Thymus (tissue), 11 donors: ENCODE measurements at regions not wholly inside any gene's neighbourhood (a gene's known extent, or its start where the extent isn't known, plus 50 kb on each side); places are given as distances from the start of the nearest gene placed in this dataset.

Experiments used
- DNase-seq, 9 donors: peaks; one replicate each; pipeline ENCODE4 v3.0.0-alpha.2; 2013; ENCODE audit warnings: low spot score in 9 of 9, low read depth in 6 of 9, missing footprints in 1 of 9
- H3K27ac ChIP-seq, 2 donors: one replicate each; pipeline ENCODE4 v1.5.1; 2013; ENCODE audit warnings: control low read depth in 1 of 2, low read depth in 1 of 2, low read length in 1 of 2, mild to moderate bottlenecking in 1 of 2, moderate library complexity in 1 of 2
- H3K27me3 ChIP-seq, 2 donors: one replicate each; pipeline ENCODE4 v1.5.1; 2013; ENCODE audit warnings: low read length in 1 of 2; ENCODE audit not compliant: control insufficient read depth in 2 of 2, insufficient read depth in 1 of 2
- H3K36me3 ChIP-seq, 2 donors: one replicate each; pipeline ENCODE4 v1.5.1; 2013; ENCODE audit warnings: low read length in 1 of 2, mild to moderate bottlenecking in 1 of 2, moderate library complexity in 1 of 2; ENCODE audit not compliant: control insufficient read depth in 2 of 2, insufficient read depth in 2 of 2
- H3K4me1 ChIP-seq, 2 donors: one replicate each; pipeline ENCODE4 v1.5.1; 2013; ENCODE audit warnings: low read length in 2 of 2; ENCODE audit not compliant: control insufficient read depth in 2 of 2, insufficient read depth in 2 of 2
- H3K4me3 ChIP-seq, 2 donors: one replicate each; pipeline ENCODE4 v1.5.1; 2013; ENCODE audit warnings: low read length in 2 of 2, control low read depth in 1 of 2, mild to moderate bottlenecking in 1 of 2
- H3K9me3 ChIP-seq, 2 donors: one replicate each; pipeline ENCODE4 v1.5.1; 2013; ENCODE audit warnings: low read length in 1 of 2, mild to moderate bottlenecking in 1 of 2; ENCODE audit not compliant: control insufficient read depth in 2 of 2, insufficient read depth in 1 of 2
- WGBS: extraction: QIAGEN DNeasy Blood & Tissue Kit; methylation state at CpG from one replicate; pipeline ENCODE4 v1.1.7; 2013; 5-methylcytosine and 5-hydroxymethylcytosine counted together
- donor health status: healthy.

GRCh38 chr2:168392024-168392423 is 64.0 kb upstream of the CERS6 start:
- Histone ChIP-seq H3K9me3 (no peaks in the 10 kb centered on the region), H3K4me1 (no peaks in the 10 kb centered on the region), H3K27ac (no peak overlapping the region), H3K27me3 (no peaks in the 10 kb centered on the region), H3K4me3 (no peak overlapping the region), H3K36me3 (no peaks in the 10 kb centered on the region)
- DNase-seq = no peak
- WGBS = 76% methylated on average over 2 of the region's 2 CpGs

- WGBS = 99% methylated on average over 4 of the region's 4 CpGs
- no peak for DNase-seq
- no peaks in the 10 kb centered on the region for H3K27me3 ChIP-seq
Observed at GRCh38 chr2:168392797-168393196, 63.3 kb upstream of the CERS6 start.

GRCh38 chr2:168394262-168394661 is 61.8 kb upstream of the CERS6 start:
- no peaks in the 10 kb centered on the region for H3K27me3 ChIP-seq
- H3K9me3 ChIP-seq = no peaks in the 10 kb centered on the region
- H3K36me3 ChIP-seq = no peaks in the 10 kb centered on the region
- no peak for DNase-seq
- H3K27ac ChIP-seq = no peak overlapping the region
- H3K4me1 ChIP-seq = no peaks in the 10 kb centered on the region
- H3K4me3 ChIP-seq = no peak overlapping the region

More at GRCh38 chr2:168392797-168393196, 63.3 kb upstream of the CERS6 start:
- H3K9me3 ChIP-seq = no peaks in the 10 kb centered on the region
- H3K4me1 ChIP-seq = no peaks in the 10 kb centered on the region
- no peaks in the 10 kb centered on the region for H3K36me3 ChIP-seq
- no peak overlapping the region for H3K4me3 ChIP-seq
- H3K27ac ChIP-seq = no peak overlapping the region

GRCh38 chr2:168396131-168396530 is 59.9 kb upstream of the CERS6 start:
- no peak overlapping the region for H3K27ac ChIP-seq
- no peaks in the 10 kb centered on the region for H3K27me3 ChIP-seq
- H3K4me3 ChIP-seq = no peak overlapping the region
- no peak for DNase-seq
- no peaks in the 10 kb centered on the region for H3K36me3 ChIP-seq
- no peaks in the 10 kb centered on the region for H3K9me3 ChIP-seq
- 72% methylated on average over 2 of the region's 2 CpGs for WGBS
- H3K4me1 ChIP-seq = no peaks in the 10 kb centered on the region

GRCh38 chr2:168397629-168398028 is 58.4 kb upstream of the CERS6 start:
- Histone ChIP-seq H3K27ac (no peak overlapping the region), H3K27me3 (no peaks in the 10 kb centered on the region), H3K36me3 (no peaks in the 10 kb centered on the region), H3K4me1 (no peaks in the 10 kb centered on the region), H3K9me3 (no peaks in the 10 kb centered on the region), H3K4me3 (no peak overlapping the region)
- no peak for DNase-seq
- 98% methylated on average over 2 of the region's 2 CpGs for WGBS

GRCh38 chr2:168401048-168401556 is 55.0 kb upstream of the CERS6 start:
- H3K4me3 ChIP-seq = no peak overlapping the region
- H3K27me3 ChIP-seq = no peaks in the 10 kb centered on the region
- H3K27ac ChIP-seq = no peak overlapping the region
- no peak for DNase-seq
- H3K9me3 ChIP-seq = no peaks in the 10 kb centered on the region
- 94% methylated on average over 4 of the region's 4 CpGs for WGBS
- H3K36me3 ChIP-seq = no peaks in the 10 kb centered on the region
- H3K4me1 ChIP-seq = peaks cover 0 to 3% of the 10 kb centered on the region in 2 donors

GRCh38 chr2:168401771-168402170 is 54.3 kb upstream of the CERS6 start:
- no peak for DNase-seq
- Histone ChIP-seq H3K27me3 (no peaks in the 10 kb centered on the region), H3K36me3 (no peaks in the 10 kb centered on the region), H3K4me3 (no peak overlapping the region), H3K4me1 (peaks cover 0 to 3% of the 10 kb centered on the region in 2 donors), H3K9me3 (no peaks in the 10 kb centered on the region), H3K27ac (no peak overlapping the region)
- 98% methylated on average over 1 of the region's 1 CpG for WGBS

GRCh38 chr2:168402531-168402930 is 53.5 kb upstream of the CERS6 start:
- no peak for DNase-seq
- H3K9me3 ChIP-seq = peaks cover 0 to 3% of the 10 kb centered on the region in 2 donors
- 96% methylated on average over 1 of the region's 1 CpG for WGBS
- H3K27me3 ChIP-seq = no peaks in the 10 kb centered on the region
- no peak overlapping the region for H3K4me3 ChIP-seq
- no peaks in the 10 kb centered on the region for H3K36me3 ChIP-seq
- no peak overlapping the region for H3K27ac ChIP-seq
- H3K4me1 ChIP-seq = peaks cover 0 to 3% of the 10 kb centered on the region in 2 donors

GRCh38 chr2:168403736-168404135 is 52.3 kb upstream of the CERS6 start:
- peaks cover 0 to 3% of the 10 kb centered on the region in 2 donors for H3K4me1 ChIP-seq
- H3K36me3 ChIP-seq = no peaks in the 10 kb centered on the region
- no peak for DNase-seq
- H3K27me3 ChIP-seq = no peaks in the 10 kb centered on the region
- 75% methylated on average over 2 of the region's 2 CpGs for WGBS
- H3K4me3 ChIP-seq = no peak overlapping the region
- H3K27ac ChIP-seq = no peak overlapping the region
- peaks cover 0 to 4% of the 10 kb centered on the region in 2 donors for H3K9me3 ChIP-seq

GRCh38 chr2:168404764-168405163 is 51.3 kb upstream of the CERS6 start:
- H3K27me3 ChIP-seq = no peaks in the 10 kb centered on the region
- H3K9me3 ChIP-seq = peaks cover 0 to 4% of the 10 kb centered on the region in 2 donors
- 92% methylated on average over 2 of the region's 2 CpGs for WGBS
- no peak overlapping the region for H3K4me3 ChIP-seq
- no peaks in the 10 kb centered on the region for H3K36me3 ChIP-seq
- DNase-seq = no peak
- H3K27ac ChIP-seq = no peak overlapping the region
- H3K4me1 ChIP-seq = peaks cover 0 to 3% of the 10 kb centered on the region in 2 donors
